SK-N-MC (cell line): ENCODE measurements at regions not wholly inside any gene's neighbourhood (a gene's known extent, or its start where the extent isn't known, plus 50 kb on each side); places are given as distances from the start of the nearest gene placed in this dataset.

Source experiments
- EZH2 ChIP-seq: fragments of 200-600 bp; sonication (generic); IDR thresholded peaks from one replicate; pipeline ENCODE4 v1.6.1; 2017; ENCODE audit warnings: antibody characterized with exemption
- FOXP2 ChIP-seq: optimal IDR thresholded peaks from 2 replicates; pipeline ENCODE3; 2011; ENCODE audit warnings: mild to moderate bottlenecking, moderate library complexity; ENCODE audit not compliant: insufficient read depth; ENCODE audit errors: extremely low read length, control extremely low read depth
- POLR2AphosphoS5 ChIP-seq: IDR thresholded peaks from 2 replicates; pipeline ENCODE4 v1.6.1; 2012; ENCODE audit warnings: mild to moderate bottlenecking, low read depth, low read length, borderline replicate concordance

DNA sequence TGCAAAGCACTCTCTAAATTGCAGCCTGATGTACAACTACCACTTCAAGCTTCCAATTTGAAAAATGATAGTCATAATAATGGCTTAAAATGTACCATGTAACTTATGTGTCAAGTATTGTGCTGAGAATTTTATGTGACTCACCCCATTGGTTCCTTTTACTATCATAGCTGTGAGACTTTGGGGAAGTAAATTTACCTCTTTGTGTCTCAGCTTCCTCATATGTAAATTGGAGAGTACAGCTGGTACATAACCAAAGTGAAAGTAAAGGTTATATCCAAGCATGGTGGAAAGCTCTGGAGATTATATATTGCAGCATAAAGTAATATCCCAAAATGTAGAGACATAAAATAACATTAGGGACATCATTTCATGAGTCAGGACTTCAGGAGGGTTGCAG, 2200.4 kb upstream of the C9orf72 start:
- TF ChIP-seq EZH2 = no peak
- no peak for TF ChIP-seq POLR2AphosphoS5
- no peak for TF ChIP-seq FOXP2
